GM23338 (cell line): ENCODE measurements at regions not wholly inside any gene's neighbourhood (a gene's known extent, or its start where the extent isn't known, plus 50 kb on each side); places are given as distances from the start of the nearest gene placed in this dataset.

Source experiments
- ATAC-seq: fragments of 200-7000 bp; cut with Tn5 transposase; 3 replicates; pipeline ENCODE4 v1.9.1; 2020
- DNase-seq: peaks from one replicate; pipeline ENCODE4 v3.0.0-alpha.2; 2015; ENCODE audit warnings: low spot score
- H2AFZ ChIP-seq: fragments of 200-600 bp; sonication (generic); 2 replicates; pipeline ENCODE4 v1.8.0; 2016; ENCODE audit warnings: antibody characterized with exemption, mild to moderate bottlenecking, moderate library complexity
- H3F3A ChIP-seq: fragments of 200-600 bp; sonication (generic); replicated peaks from 2 replicates; pipeline ENCODE4 v1.8.0; 2017; ENCODE audit warnings: antibody characterized with exemption, mixed run types, low read depth
- H3K27ac ChIP-seq: fragments of 200-600 bp; sonication (generic); 2 replicates; pipeline ENCODE4 v1.6.1; 2016; ENCODE audit warnings: low read depth
- H3K27me3 ChIP-seq: fragments of 200-600 bp; sonication (generic); 2 replicates; pipeline ENCODE4 v1.8.0; 2016; ENCODE audit warnings: mild to moderate bottlenecking, mixed run types, moderate library complexity; ENCODE audit not compliant: insufficient read depth
- H3K36me3 ChIP-seq: fragments of 200-600 bp; sonication (generic); 2 replicates; pipeline ENCODE4 v1.8.0; 2016; ENCODE audit warnings: mild to moderate bottlenecking; ENCODE audit not compliant: insufficient read depth
- H3K4me1 ChIP-seq: fragments of 200-600 bp; sonication (generic); 2 replicates; pipeline ENCODE4 v1.8.0; 2016; ENCODE audit warnings: mild to moderate bottlenecking, moderate library complexity; ENCODE audit not compliant: insufficient read depth
- H3K4me2 ChIP-seq: fragments of 200-600 bp; sonication (generic); 2 replicates; pipeline ENCODE4 v1.7.1; 2017; ENCODE audit warnings: mixed run types
- H3K4me3 ChIP-seq: fragments of 200-600 bp; sonication (generic); 2 replicates; pipeline ENCODE4 v1.6.1; 2016; ENCODE audit warnings: mixed run types
- H3K79me2 ChIP-seq: fragments of 200-600 bp; sonication (generic); replicated peaks from 2 replicates; pipeline ENCODE4 v1.8.0; 2017; ENCODE audit warnings: mild to moderate bottlenecking; ENCODE audit not compliant: insufficient read depth
- H3K9me2 ChIP-seq: fragments of 200-600 bp; sonication (generic); 2 replicates; pipeline ENCODE4 v1.8.0; 2017; ENCODE audit not compliant: insufficient read depth
- H4K20me1 ChIP-seq: fragments of 200-600 bp; sonication (generic); replicated peaks from 2 replicates; pipeline ENCODE4 v1.8.0; 2017; ENCODE audit warnings: mild to moderate bottlenecking; ENCODE audit not compliant: insufficient read depth
- H3K27ac Mint-ChIP-seq: 2 replicates; pipeline ENCODE4 v1.8.0; 2020; ENCODE audit warnings: inconsistent platforms, mild to moderate bottlenecking, moderate library complexity, mixed read lengths
- H3K27me3 Mint-ChIP-seq: 3 replicates; pipeline ENCODE4 v1.8.0; 2022; ENCODE audit warnings: low read depth, mild to moderate bottlenecking, moderate library complexity, mixed read lengths, inconsistent platforms; ENCODE audit not compliant: insufficient read depth, poor library complexity
- H3K36me3 Mint-ChIP-seq: 3 replicates; pipeline ENCODE4 v1.8.0; 2021; ENCODE audit warnings: low read depth, mild to moderate bottlenecking, inconsistent platforms, moderate library complexity, mixed read lengths
- H3K4me1 Mint-ChIP-seq: 3 replicates; pipeline ENCODE4 v1.8.0; 2020; ENCODE audit warnings: mild to moderate bottlenecking, inconsistent platforms, mixed read lengths
- H3K4me3 Mint-ChIP-seq: 3 replicates; pipeline ENCODE4 v1.8.0; 2021; ENCODE audit warnings: moderate library complexity, mild to moderate bottlenecking, inconsistent platforms, mixed read lengths
- H3K9me3 Mint-ChIP-seq: 3 replicates; pipeline ENCODE4 v1.8.0; 2020; ENCODE audit warnings: moderate library complexity, mild to moderate bottlenecking, inconsistent platforms, mixed read lengths
- CTCF ChIP-seq, 2 experiments: fragments of 200-600 bp in 1 of 2; sonication (generic) in 1 of 2; conservative IDR thresholded peaks; 2 replicates each; pipeline versions ENCODE4 v1.5.1 to v1.6.1; 2016 to 2017; ENCODE audit warnings: antibody characterized with exemption in 2 of 2, low read depth in 2 of 2, mild to moderate bottlenecking in 2 of 2, moderate library complexity in 1 of 2
- ETS1 ChIP-seq: IDR thresholded peaks from 2 replicates; pipeline ENCODE4 v1.6.1; 2016; ENCODE audit warnings: antibody characterized with exemption
- EZH2 ChIP-seq: fragments of 200-600 bp; sonication (generic); IDR thresholded peaks from one replicate; pipeline ENCODE4 v1.8.0; 2017; ENCODE audit warnings: antibody characterized with exemption, mild to moderate bottlenecking, low read depth; ENCODE audit not compliant: unreplicated experiment
- JUNB ChIP-seq: IDR thresholded peaks from one replicate; pipeline ENCODE4 v1.6.1; 2016; ENCODE audit warnings: antibody characterized with exemption; ENCODE audit not compliant: unreplicated experiment
- POLR2AphosphoS5 ChIP-seq: IDR thresholded peaks from 2 replicates; pipeline ENCODE4 v1.6.1; 2016; ENCODE audit warnings: antibody characterized with exemption, low read depth
- REST ChIP-seq: IDR thresholded peaks from one replicate; pipeline ENCODE4 v1.6.1; 2018; ENCODE audit warnings: antibody characterized with exemption; ENCODE audit not compliant: unreplicated experiment
- STAT1 ChIP-seq: IDR thresholded peaks from one replicate; pipeline ENCODE4 v1.6.1; 2016; ENCODE audit warnings: antibody characterized with exemption; ENCODE audit not compliant: unreplicated experiment
- ZNF331 ChIP-seq: fragments of 250-450 bp; sonication (Bioruptor Pico); IDR thresholded peaks from 2 replicates; pipeline ENCODE4 v1.5.0; 2020; ENCODE audit warnings: low read depth, mild to moderate bottlenecking, moderate library complexity
- ZNF462 ChIP-seq: fragments of 250-450 bp; sonication (Bioruptor Pico); IDR thresholded peaks from 2 replicates; pipeline ENCODE4 v1.5.0; 2020; ENCODE audit warnings: mild to moderate bottlenecking, moderate library complexity

GRCh38 chr6:55960344-55960743 is 85.0 kb upstream of the BMP5 start:
- no peak for TF ChIP-seq JUNB
- no peak for TF ChIP-seq ZNF331 (CRISPR knock-in tag)
- H3K9me3 Mint-ChIP-seq = no peaks in the 10 kb centered on the region; the same call in 2 of the 3 replicates

GRCh38 chr6:55958790-55959189 is 83.4 kb upstream of the BMP5 start:
- Histone ChIP-seq H3K4me1 (peaks cover 12% of the 10 kb centered on the region; the same call in 1 of the 2 replicates), H3K36me3 (no peaks in the 10 kb centered on the region), H3K27ac (no peak overlapping the region), H3K4me2 (no peak overlapping the region), H3K79me2 (no peaks in the 10 kb centered on the region), H2AFZ (peak overlapping the region; percentile 49; the same call in 1 of the 2 replicates), H3K4me3 (no peak overlapping the region), H3K27me3 (no peaks in the 10 kb centered on the region), H4K20me1 (no peaks in the 10 kb centered on the region), H3K9me2 (no peaks in the 10 kb centered on the region), H3F3A (no peaks in the 10 kb centered on the region)
- Mint-ChIP-seq H3K4me3 (no peak overlapping the region), H3K9me3 (no peaks in the 10 kb centered on the region; the same call in 2 of the 3 replicates), H3K36me3 (no peaks in the 10 kb centered on the region), H3K27ac (no peak overlapping the region), H3K27me3 (peaks cover 1% of the 10 kb centered on the region), H3K4me1 (peaks cover 13% of the 10 kb centered on the region)
- no peak for DNase-seq
- ATAC-seq = no peak
- TF ChIP-seq ZNF462 (CRISPR knock-in tag) (no peak), STAT1 (no peak), REST (no peak), EZH2 (no peak), CTCF (conservative IDR thresholded peaks at IDR 0.05; ENCODE audit: low read depth in 2 of 2) (no peak), JUNB (no peak), ETS1 (no peak), POLR2AphosphoS5 (no peak), ZNF331 (CRISPR knock-in tag) (no peak)

More at GRCh38 chr6:55960344-55960743, 85.0 kb upstream of the BMP5 start:
- H3K4me1 Mint-ChIP-seq = peaks cover 13% of the 10 kb centered on the region
- no peak overlapping the region for H3K27ac ChIP-seq
- H3K36me3 Mint-ChIP-seq = no peaks in the 10 kb centered on the region
- no peak overlapping the region for H3K4me3 ChIP-seq
- ATAC-seq (no peak), DNase-seq (no peak)
- H3K36me3 ChIP-seq = no peaks in the 10 kb centered on the region
- H3K9me2 ChIP-seq = no peaks in the 10 kb centered on the region
- peaks cover 12% of the 10 kb centered on the region; the same call in 1 of the 2 replicates for H3K4me1 ChIP-seq
- no peaks in the 10 kb centered on the region for H4K20me1 ChIP-seq
- H3K79me2 ChIP-seq = no peaks in the 10 kb centered on the region
- H2AFZ ChIP-seq = no peak overlapping the region
- no peak overlapping the region for H3K4me2 ChIP-seq
- H3K27ac Mint-ChIP-seq = no peak overlapping the region
- H3K27me3 ChIP-seq = no peaks in the 10 kb centered on the region
- H3K4me3 Mint-ChIP-seq = no peak overlapping the region
- H3F3A ChIP-seq = no peaks in the 10 kb centered on the region
- H3K27me3 Mint-ChIP-seq = peaks cover 1% of the 10 kb centered on the region
